Type B pancreatic cell (in vitro differentiated cells): ENCODE measurements at regions not wholly inside any gene's neighbourhood (a gene's known extent, or its start where the extent isn't known, plus 50 kb on each side); places are given as distances from the start of the nearest gene placed in this dataset.

Experiments used
- DNase-seq: peaks from one replicate; pipeline ENCODE4 v3.0.0; 2021; ENCODE audit warnings: mixed read lengths; ENCODE audit not compliant: unreplicated experiment; ENCODE audit errors: extremely low spot score
- H3K27ac Mint-ChIP-seq: 2 replicates; pipeline ENCODE4 v1.8.0; 2021; ENCODE audit warnings: mild to moderate bottlenecking, mixed read lengths
- H3K27me3 Mint-ChIP-seq: 2 replicates; pipeline ENCODE4 v1.8.0; 2021; ENCODE audit warnings: mixed read lengths
- H3K36me3 Mint-ChIP-seq: 2 replicates; pipeline ENCODE4 v1.8.0; 2021; ENCODE audit warnings: mixed read lengths
- H3K4me1 Mint-ChIP-seq: one replicate; pipeline ENCODE4 v1.8.0; 2021; ENCODE audit warnings: mixed read lengths; ENCODE audit not compliant: unreplicated experiment
- H3K4me3 Mint-ChIP-seq: 2 replicates; pipeline ENCODE4 v1.8.0; 2021; ENCODE audit warnings: mild to moderate bottlenecking, mixed read lengths
- H3K9me3 Mint-ChIP-seq: 2 replicates; pipeline ENCODE4 v1.8.0; 2021; ENCODE audit warnings: mixed read lengths
- TF ChIP-seq, protein P1 (sequence below): fragments of 200-600 bp; sonication (generic); conservative IDR thresholded peaks from 2 replicates; pipeline ENCODE4 v1.5.0; 2021; ENCODE audit warnings: antibody characterized with exemption, mild to moderate bottlenecking

DNA sequence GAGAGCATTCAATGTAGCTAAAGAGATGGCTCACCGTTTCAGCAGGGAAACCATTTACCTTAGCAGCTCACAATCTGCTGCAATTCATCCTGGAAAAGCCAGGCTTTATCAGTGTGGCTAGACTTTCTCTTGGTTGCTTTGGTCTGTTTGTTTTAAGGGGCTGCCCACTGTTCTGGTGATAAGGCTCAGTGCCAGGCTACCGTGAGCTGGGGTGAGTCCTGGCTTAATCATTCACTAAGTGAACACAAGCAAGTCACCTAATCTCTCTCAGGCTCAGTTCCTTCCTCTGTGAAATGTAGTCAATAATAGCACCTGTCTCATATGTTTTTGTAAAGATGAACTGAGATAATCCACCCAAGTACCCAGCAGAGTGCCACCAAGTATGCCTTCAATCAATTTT, 229.0 kb downstream of the TEX29 start:
- H3K36me3 Mint-ChIP-seq = no peaks in the 10 kb centered on the region
- H3K27ac Mint-ChIP-seq = peak overlapping the region; percentile 9
- H3K4me1 Mint-ChIP-seq = peaks cover 3% of the 10 kb centered on the region
- TF ChIP-seq, protein P1, sequence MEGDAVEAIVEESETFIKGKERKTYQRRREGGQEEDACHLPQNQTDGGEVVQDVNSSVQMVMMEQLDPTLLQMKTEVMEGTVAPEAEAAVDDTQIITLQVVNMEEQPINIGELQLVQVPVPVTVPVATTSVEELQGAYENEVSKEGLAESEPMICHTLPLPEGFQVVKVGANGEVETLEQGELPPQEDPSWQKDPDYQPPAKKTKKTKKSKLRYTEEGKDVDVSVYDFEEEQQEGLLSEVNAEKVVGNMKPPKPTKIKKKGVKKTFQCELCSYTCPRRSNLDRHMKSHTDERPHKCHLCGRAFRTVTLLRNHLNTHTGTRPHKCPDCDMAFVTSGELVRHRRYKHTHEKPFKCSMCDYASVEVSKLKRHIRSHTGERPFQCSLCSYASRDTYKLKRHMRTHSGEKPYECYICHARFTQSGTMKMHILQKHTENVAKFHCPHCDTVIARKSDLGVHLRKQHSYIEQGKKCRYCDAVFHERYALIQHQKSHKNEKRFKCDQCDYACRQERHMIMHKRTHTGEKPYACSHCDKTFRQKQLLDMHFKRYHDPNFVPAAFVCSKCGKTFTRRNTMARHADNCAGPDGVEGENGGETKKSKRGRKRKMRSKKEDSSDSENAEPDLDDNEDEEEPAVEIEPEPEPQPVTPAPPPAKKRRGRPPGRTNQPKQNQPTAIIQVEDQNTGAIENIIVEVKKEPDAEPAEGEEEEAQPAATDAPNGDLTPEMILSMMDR = no peak
- H3K27me3 Mint-ChIP-seq = peaks cover 35% of the 10 kb centered on the region
- no peak for DNase-seq
- peaks cover 2% of the 10 kb centered on the region for H3K9me3 Mint-ChIP-seq
- H3K4me3 Mint-ChIP-seq = no peak overlapping the region

DNA sequence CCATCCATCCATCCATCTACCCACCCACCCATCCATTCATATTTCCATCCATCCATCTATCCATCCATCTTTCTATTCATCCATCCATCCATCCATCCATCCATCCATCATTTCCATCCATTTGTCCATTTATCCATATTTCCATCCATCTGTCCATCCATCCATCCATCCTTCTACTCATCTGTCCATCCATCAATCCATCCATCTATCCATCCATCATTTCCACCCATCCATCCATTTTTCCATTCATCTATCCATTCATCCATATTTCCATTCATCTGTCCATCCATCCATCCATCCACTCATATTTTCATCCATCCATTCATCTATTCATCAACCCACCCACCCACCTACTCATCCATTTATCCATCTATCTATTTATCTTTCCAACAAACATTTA, 229.6 kb downstream of the TEX29 start:
- TF ChIP-seq, protein P1 = no peak
- Mint-ChIP-seq H3K4me3 (no peak overlapping the region), H3K27ac (no peak overlapping the region), H3K9me3 (no peaks in the 10 kb centered on the region), H3K4me1 (peaks cover 3% of the 10 kb centered on the region), H3K27me3 (peaks cover 34% of the 10 kb centered on the region), H3K36me3 (no peaks in the 10 kb centered on the region)
- no peak for DNase-seq

DNA sequence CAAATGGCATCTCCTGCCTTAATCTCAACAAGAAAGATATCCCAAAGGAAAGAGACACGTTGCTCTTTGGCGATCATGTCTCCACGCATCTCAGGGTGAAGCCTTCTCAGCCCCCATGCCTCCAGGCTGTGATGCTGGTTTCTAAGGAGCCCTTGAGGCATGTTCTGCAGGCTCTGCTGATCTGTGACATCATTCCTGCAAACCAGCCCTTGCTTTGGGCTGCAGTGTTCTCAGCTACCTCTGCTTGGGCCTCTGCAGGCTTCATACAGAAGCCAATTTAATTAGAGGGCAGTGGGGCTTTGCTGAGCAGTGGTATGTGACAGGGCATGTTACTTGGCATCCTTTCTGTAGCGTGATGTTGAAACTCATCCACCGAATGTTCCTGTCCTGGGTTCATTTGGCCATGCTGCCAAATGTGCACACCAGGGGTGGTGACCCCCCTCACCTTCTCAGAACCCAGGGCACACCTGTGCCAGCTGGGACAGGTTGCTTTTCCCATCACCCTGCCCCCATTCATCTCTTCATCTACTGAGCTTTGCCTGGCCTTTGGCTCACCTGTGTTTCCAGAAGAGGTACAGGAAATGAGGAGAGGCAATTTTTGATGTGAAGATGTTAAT, 230.9 kb downstream of the TEX29 start:
- Mint-ChIP-seq H3K4me1 (peaks cover 3% of the 10 kb centered on the region), H3K27ac (no peak overlapping the region), H3K36me3 (no peaks in the 10 kb centered on the region), H3K9me3 (no peaks in the 10 kb centered on the region), H3K27me3 (peaks cover 38% of the 10 kb centered on the region), H3K4me3 (no peak overlapping the region)
- DNase-seq = no peak
- TF ChIP-seq, protein P1 = no peak

DNA sequence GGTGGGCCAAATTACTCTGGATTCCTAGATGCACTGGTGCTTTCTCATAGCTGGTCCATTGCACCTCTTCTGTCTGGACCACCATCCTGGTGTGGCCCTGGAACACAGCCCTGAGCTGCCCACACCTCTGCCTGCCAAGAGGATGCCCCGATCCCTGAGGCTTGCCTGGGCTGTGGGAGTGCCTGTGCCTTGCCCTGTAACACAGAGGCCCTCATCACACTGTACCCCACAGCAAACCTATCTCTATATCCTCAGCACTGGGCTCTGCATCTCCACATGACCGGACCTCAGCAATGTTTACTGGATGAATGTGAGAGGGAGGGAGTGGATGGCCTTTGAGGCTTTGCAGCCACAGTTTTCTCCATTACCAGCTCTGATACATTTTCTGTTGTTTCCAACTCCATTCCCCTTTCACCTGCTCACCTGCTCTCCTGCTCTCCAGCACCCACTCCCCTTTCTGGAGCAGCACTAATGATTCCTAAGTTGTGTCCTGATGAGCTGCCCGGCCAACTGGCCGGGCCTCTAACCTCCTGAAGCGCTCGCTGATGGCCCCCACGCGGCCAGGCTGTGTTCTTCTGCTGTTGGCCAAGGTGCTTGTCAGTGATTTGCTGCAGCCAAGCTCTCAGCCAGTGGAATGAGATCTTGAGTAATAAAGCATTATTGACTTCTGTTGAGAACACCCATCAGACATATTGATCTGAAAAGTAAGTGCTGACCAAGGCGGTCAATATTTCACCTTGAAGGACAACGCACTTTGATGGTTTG, 232.6 kb downstream of the TEX29 start:
- TF ChIP-seq, protein P1 = no peak
- Mint-ChIP-seq H3K36me3 (no peaks in the 10 kb centered on the region), H3K4me3 (no peak overlapping the region), H3K9me3 (no peaks in the 10 kb centered on the region), H3K27ac (no peak overlapping the region), H3K27me3 (peaks cover 54% of the 10 kb centered on the region), H3K4me1 (peaks cover 3% of the 10 kb centered on the region)
- DNase-seq = no peak

DNA sequence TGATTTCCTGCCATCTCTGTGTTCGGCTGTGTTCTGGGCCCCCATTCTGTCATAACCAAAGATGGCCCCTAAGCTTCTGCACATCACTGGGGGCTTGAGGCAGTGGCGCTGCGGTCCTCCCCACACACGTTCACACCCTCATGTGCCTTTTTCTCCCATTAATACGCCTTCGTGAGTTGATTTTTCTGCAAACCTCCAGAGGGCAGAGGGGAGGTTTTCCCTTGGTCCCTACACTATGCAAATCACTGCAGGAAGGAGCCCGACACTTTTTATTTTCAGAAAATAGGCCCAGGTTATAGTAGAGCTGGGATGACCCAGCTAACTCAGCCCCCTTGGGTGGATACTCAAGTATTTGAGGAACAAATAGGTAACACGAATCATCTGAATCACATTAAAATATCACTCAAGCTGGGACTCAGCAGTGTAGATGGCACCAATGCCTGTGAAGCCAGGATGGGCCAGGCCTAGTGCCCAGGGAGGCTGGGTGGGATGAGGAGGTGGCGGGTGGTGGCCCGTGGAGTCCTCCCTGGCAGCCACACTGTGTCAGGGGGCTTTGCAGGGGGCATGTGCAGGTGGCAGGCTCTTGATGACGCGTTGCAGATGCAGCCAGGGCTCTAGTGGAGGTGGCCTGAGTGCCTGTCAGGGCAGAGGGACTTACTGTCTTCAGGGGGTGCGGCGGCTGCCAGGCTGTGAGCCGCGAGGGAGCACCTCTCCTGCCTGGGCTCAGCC, 234.3 kb downstream of the TEX29 start:
- Mint-ChIP-seq H3K27ac (no peak overlapping the region), H3K9me3 (no peaks in the 10 kb centered on the region), H3K4me3 (no peak overlapping the region), H3K4me1 (no peaks in the 10 kb centered on the region), H3K36me3 (no peaks in the 10 kb centered on the region), H3K27me3 (peaks cover 49% of the 10 kb centered on the region)
- no peak for DNase-seq
- TF ChIP-seq, protein P1 = peak; percentile 22
